ENCODE measurements at regions not wholly inside any gene's neighbourhood (a gene's known extent, or its start where the extent isn't known, plus 50 kb on each side); places are given as distances from the start of the nearest gene placed in this dataset.
"Not testable (repeated sequence)": the region's sequence is repeated elsewhere in the genome, so short reads cannot be mapped to it uniquely, and the experiment has no call there.

DNA sequence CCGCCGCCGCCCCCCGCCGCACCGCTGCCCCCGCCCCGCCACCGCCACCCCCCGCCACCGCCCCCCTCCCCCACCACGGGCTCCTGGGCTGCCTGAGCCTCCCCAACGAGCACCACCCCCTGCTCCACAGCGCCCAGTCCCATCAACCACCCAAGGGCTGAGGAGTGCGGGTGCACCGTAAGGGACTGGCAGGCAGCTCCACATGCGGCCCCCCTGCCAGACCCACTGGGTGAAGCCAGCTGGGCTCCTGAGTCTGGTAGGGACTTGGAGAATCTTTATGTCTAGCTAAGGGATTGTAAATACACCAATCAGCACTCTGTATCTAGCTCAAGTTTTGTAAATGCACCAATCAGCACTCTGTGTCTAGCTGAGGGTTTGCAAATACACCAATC, 76.7 kb downstream of the GADD45G start:
- not testable (repeated sequence) for TF ChIP-seq ZNF274 (IDR thresholded peaks at IDR 0.05; ENCODE audit: low read depth, low read length); YY1 (IDR thresholded peaks at IDR 0.05; ENCODE audit: insufficient read depth, insufficient read length); SUZ12 (IDR thresholded peaks at IDR 0.05; ENCODE audit: extremely low read depth, insufficient read depth, insufficient read length)
